Activated CD8-positive, alpha-beta memory T cell treated with anti-CD3 and anti-CD28 coated beads, Interleukin-2, amount 50 U/mL, for 1 hour (primary cell): ENCODE measurements at regions not wholly inside any gene's neighbourhood (a gene's known extent, or its start where the extent isn't known, plus 50 kb on each side); places are given as distances from the start of the nearest gene placed in this dataset.
"Not testable (repeated sequence)": the region's sequence is repeated elsewhere in the genome, so short reads cannot be mapped to it uniquely, and the experiment has no call there.

Source experiments
- DNase-seq: peaks from one replicate; pipeline ENCODE4 v3.0.0-alpha.2; 2020; ENCODE audit errors: extremely low read depth

GRCh38 chr2:240374085-240374907 lies 61.2 kb upstream of the GPC1 start:
- no peak for DNase-seq

GRCh38 chr2:240375024-240375645 lies 60.3 kb upstream of the GPC1 start:
- no peak for DNase-seq

DNA sequence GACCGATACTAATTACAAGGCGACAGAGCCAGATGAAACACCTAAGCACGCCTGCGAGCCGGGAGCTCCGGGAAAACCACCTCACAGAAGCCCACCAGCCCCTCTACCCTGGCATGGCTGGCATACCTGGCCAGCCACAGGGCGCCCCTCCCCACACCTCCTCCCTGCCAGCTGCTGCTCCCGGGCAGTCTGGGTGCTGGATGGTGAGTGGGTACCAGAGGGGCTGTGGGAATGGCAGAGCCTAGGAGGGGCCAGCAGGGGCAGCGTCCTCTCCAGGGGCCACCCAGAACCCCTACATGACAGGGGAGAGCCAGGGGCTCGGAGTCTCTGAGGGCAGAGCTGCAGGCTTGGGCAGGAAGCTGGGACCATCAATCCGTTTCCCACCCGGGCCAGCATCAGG lies 58.7 kb upstream of the GPC1 start:
- no peak for DNase-seq

DNA sequence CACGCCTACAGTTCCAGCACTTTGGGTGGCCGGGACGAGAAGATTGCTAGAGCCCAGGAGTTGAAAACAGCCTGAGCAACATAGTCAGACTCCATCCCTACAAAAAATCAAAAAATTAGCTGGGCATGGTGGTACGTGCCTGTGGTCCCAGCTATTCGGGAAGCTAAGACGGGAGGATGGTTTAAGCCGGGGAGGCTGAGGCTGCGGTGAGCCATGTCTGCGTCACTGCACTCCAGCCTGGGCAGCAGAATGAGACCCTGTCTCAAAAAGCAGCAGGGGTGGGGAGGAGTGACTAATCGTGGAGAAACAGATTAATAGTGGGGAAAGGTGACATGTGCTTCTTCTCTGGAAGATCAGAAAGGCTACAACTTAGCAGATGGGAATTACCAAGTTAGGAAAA lies 58.1 kb upstream of the GPC1 start:
- no peak for DNase-seq

- DNase-seq = no peak
Observed at GRCh38 chr2:240379089-240379636, 56.3 kb upstream of the GPC1 start.

GRCh38 chr2:240383099-240383758 lies 52.2 kb upstream of the GPC1 start:
- no peak for DNase-seq

DNA sequence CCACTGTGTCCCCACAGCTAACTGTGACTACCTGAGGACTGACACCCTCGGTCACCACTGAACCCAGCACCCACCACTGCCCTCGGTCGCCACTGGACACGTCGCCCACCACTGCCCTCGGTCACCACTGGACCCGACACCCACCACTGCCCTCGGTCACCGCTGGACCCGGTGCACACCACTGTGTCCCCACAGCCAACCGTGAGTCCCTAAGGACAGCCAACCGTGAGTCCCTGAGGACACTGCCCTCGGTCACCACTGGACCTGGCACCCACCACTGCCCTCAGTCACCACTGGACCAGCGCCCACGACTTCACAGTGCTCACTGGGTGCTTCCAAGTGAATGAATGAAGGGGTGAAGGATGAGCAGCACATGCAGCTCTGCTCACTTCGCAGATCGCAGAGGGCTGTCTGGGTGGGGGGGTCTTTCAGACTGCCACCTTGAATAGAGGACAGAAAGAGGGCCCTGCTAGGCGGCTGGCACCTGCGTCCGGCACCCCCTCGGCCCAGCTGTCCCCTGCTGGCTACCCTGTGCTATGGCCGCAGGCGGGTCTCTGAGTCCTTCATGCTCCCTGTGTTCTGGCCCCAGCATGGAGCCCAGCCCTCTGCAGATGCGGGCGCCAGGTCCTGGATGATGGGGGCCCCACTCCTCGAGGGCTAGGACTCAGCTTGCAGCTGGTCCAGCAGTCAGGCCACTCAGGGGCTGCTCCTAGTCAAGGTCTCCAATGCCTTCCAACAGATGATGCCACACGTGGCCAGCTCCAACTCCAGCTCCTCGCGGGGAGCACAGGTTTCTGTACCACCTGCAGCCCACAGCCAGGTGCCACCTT lies 51.4 kb upstream of the GPC1 start:
- no peak for DNase-seq

DNA sequence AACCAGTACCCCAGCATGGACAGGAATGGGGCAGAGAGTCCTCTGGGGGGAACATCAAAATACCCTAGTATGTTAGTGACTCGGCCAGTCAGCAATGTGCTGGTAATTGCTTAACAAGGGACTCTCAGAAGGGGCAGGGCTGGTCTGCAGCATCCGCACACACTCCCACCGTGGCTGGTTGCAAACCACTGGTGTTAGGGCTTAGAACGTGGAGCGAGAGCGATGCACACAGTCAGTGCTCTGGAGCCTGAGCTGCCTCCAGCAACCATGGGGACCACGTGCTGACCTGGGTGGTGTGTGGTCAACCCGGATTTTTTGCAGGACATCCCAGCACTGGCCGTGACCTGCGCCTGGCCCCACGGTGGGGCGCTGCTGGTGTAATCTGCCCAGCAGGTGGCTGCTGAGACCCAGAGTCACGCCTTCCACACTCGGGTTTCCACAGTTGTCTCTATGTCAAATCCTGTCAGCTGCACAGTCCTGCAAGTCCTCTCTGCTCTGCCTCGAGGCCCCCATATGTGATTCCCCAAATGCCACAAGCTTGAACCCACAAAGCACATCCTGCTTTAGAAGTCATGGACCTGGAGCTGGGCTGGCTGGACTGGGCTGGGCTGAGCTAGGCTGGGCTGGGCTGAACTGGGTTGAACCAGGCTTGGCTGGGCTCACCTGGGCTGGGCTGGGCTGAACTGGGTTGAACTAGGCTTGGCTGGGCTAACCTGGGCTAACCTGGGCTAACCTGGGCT lies 50.6 kb upstream of the GPC1 start:
- DNase-seq = no peak

GRCh38 chr2:240385451-240386161 lies 49.9 kb upstream of the GPC1 start:
- DNase-seq = not testable (repeated sequence)
